IMR-90 (cell line): ENCODE measurements at regions not wholly inside any gene's neighbourhood (a gene's known extent, or its start where the extent isn't known, plus 50 kb on each side); places are given as distances from the start of the nearest gene placed in this dataset.

Experiments
- ATAC-seq: fragments of 200-7000 bp; cut with Tn5 transposase; 2 replicates; pipeline ENCODE4 v1.9.1; 2020; ENCODE audit warnings: low read depth, mild to moderate bottlenecking, moderate library complexity
- BruUV-seq: library from RNA; stranded (reverse); fragments of 400-500 nt; replicated peaks from 2 replicates; lab custom pipeline; 2021; lab: Mats Ljungman, UMichigan
- CTCF ChIA-PET: fragments of 300-600 bp; formaldehyde crosslinking; extraction: SDS; loops from one replicate; lab custom pipeline; 2021; ENCODE audit warnings: antibody characterized with exemption; lab: Yijun Ruan, JAX
- POLR2A ChIA-PET: fragments of 300-600 bp; sonication (Branson Sonifier 250); formaldehyde crosslinking; loops from one replicate; lab custom pipeline; 2022; ENCODE audit warnings: antibody characterized with exemption; ENCODE audit not compliant: unreplicated experiment; lab: Charles Lee
- DNase-seq: peaks from one replicate; pipeline ENCODE4 v3.0.0; 2013
- H2AFZ ChIP-seq: replicated peaks from 2 replicates; pipeline ENCODE3; 2013; ENCODE audit warnings: low read length, mild to moderate bottlenecking; ENCODE audit not compliant: poor library complexity
- H2AK5ac ChIP-seq: 2 replicates; pipeline ENCODE4 v1.6.1; 2013; ENCODE audit warnings: low read depth, low read length, inconsistent platforms
- H2AK9ac ChIP-seq: replicated peaks from 2 replicates; pipeline ENCODE3; 2013; ENCODE audit warnings: mild to moderate bottlenecking, low read depth, low read length, moderate library complexity; ENCODE audit not compliant: poor library complexity
- H2BK120ac ChIP-seq: 2 replicates; pipeline ENCODE4 v1.6.1; 2013; ENCODE audit warnings: low read depth, low read length, inconsistent platforms
- H2BK15ac ChIP-seq: 3 replicates; pipeline ENCODE4 v1.6.1; 2013; ENCODE audit warnings: low read depth, low read length, inconsistent platforms
- H2BK20ac ChIP-seq: 2 replicates; pipeline ENCODE4 v1.6.1; 2013; ENCODE audit warnings: low read depth, mild to moderate bottlenecking, inconsistent platforms, low read length, moderate library complexity
- H2BK5ac ChIP-seq: 2 replicates; pipeline ENCODE4 v1.6.1; 2013; ENCODE audit warnings: mild to moderate bottlenecking, low read depth, low read length, inconsistent platforms; ENCODE audit not compliant: poor library complexity, severe bottlenecking
- H3K14ac ChIP-seq: replicated peaks from 2 replicates; pipeline ENCODE4 v1.6.1; 2013; ENCODE audit warnings: low read depth, low read length, inconsistent platforms
- H3K18ac ChIP-seq: 2 replicates; pipeline ENCODE4 v1.6.1; 2013; ENCODE audit warnings: low read depth, low read length, control low read depth
- H3K23ac ChIP-seq: 2 replicates; pipeline ENCODE4 v1.6.1; 2013; ENCODE audit warnings: low read depth, low read length, inconsistent platforms
- H3K27ac ChIP-seq: 2 replicates; pipeline ENCODE4 v1.5.1; 2013; ENCODE audit warnings: mild to moderate bottlenecking, control low read depth, low read length; ENCODE audit not compliant: insufficient read depth
- H3K27me3 ChIP-seq: 2 replicates; pipeline ENCODE4 v1.6.1; 2013; ENCODE audit warnings: low read length; ENCODE audit not compliant: control insufficient read depth, insufficient read depth
- H3K36me3 ChIP-seq: 2 replicates; pipeline ENCODE4 v1.6.1; 2013; ENCODE audit warnings: low read length, mixed read lengths; ENCODE audit not compliant: control insufficient read depth, insufficient read depth
- H3K4ac ChIP-seq: 2 replicates; pipeline ENCODE4 v1.6.1; 2013; ENCODE audit warnings: low read depth, low read length, inconsistent platforms
- H3K4me1 ChIP-seq: 2 replicates; pipeline ENCODE4 v1.6.1; 2013; ENCODE audit warnings: low read length, mixed read lengths; ENCODE audit not compliant: control insufficient read depth, insufficient read depth
- H3K4me2 ChIP-seq: 2 replicates; pipeline ENCODE4 v1.6.1; 2013; ENCODE audit warnings: low read depth, mild to moderate bottlenecking, control low read depth, low read length, moderate library complexity
- H3K4me3 ChIP-seq: 2 replicates; pipeline ENCODE4 v1.5.1; 2013; ENCODE audit warnings: low read depth, mild to moderate bottlenecking, control low read depth, low read length, moderate library complexity; ENCODE audit not compliant: insufficient read depth
- H3K56ac ChIP-seq: 2 replicates; pipeline ENCODE4 v1.6.1; 2013; ENCODE audit warnings: low read length, inconsistent platforms; ENCODE audit not compliant: insufficient read depth; ENCODE audit errors: extremely low read depth
- H3K79me1 ChIP-seq, 2 experiments: 2 replicates each; pipeline ENCODE4 v1.6.1; 2013; ENCODE audit warnings: low read length in 2 of 2, inconsistent platforms in 1 of 2, low read depth in 1 of 2
- H3K9ac ChIP-seq: 2 replicates; pipeline ENCODE4 v1.6.1; 2013; ENCODE audit warnings: low read depth, low read length, control low read depth
- H3K9me1 ChIP-seq: 2 replicates; pipeline ENCODE4 v1.6.1; 2013; ENCODE audit warnings: low read length, inconsistent platforms; ENCODE audit not compliant: insufficient read depth
- H3K9me3 ChIP-seq: 2 replicates; pipeline ENCODE4 v1.6.1; 2013; ENCODE audit warnings: low read length; ENCODE audit not compliant: control insufficient read depth, insufficient read depth
- H4K20me1 ChIP-seq: 2 replicates; pipeline ENCODE4 v1.6.1; 2013; ENCODE audit warnings: low read length, inconsistent platforms; ENCODE audit not compliant: insufficient read depth
- H4K5ac ChIP-seq: 2 replicates; pipeline ENCODE4 v1.6.1; 2013; ENCODE audit warnings: mild to moderate bottlenecking, low read depth, low read length, control low read depth
- H4K8ac ChIP-seq, 2 experiments: 2 replicates each; pipeline ENCODE4 v1.6.1; 2013; ENCODE audit warnings: low read depth in 2 of 2, low read length in 2 of 2, control low read depth in 1 of 2, inconsistent platforms in 1 of 2
- H4K91ac ChIP-seq: 2 replicates; pipeline ENCODE4 v1.6.1; 2013; ENCODE audit warnings: low read depth, low read length, inconsistent platforms; ENCODE audit not compliant: insufficient read depth
- BHLHE40 ChIP-seq: fragments of 150-350 bp; IDR thresholded peaks from 2 replicates; pipeline ENCODE4 v1.6.1; 2016; ENCODE audit warnings: mild to moderate bottlenecking, low read depth, low read length
- CEBPB ChIP-seq: IDR thresholded peaks from 2 replicates; pipeline ENCODE4 v1.6.1; 2012; ENCODE audit warnings: low read depth, low read length, improper control_type of control experiment
- CTCF ChIP-seq: conservative IDR thresholded peaks from 2 replicates; pipeline ENCODE4 v1.5.1; 2012; ENCODE audit warnings: mild to moderate bottlenecking, low read depth, low read length, improper control_type of control experiment
- FOS ChIP-seq: fragments of 150-350 bp; IDR thresholded peaks from 2 replicates; pipeline ENCODE4 v1.6.1; 2016; ENCODE audit warnings: low read depth, low read length
- MAFK ChIP-seq: IDR thresholded peaks from 2 replicates; pipeline ENCODE4 v1.6.1; 2012; ENCODE audit warnings: low read depth, low read length, improper control_type of control experiment
- MAZ ChIP-seq: IDR thresholded peaks from 2 replicates; pipeline ENCODE4 v1.6.1; 2012; ENCODE audit warnings: low read depth, mild to moderate bottlenecking, low read length, improper control_type of control experiment, moderate library complexity, borderline replicate concordance
- RAD21 ChIP-seq: IDR thresholded peaks from 2 replicates; pipeline ENCODE4 v1.6.1; 2012; ENCODE audit warnings: low read length, improper control_type of control experiment
- RCOR1 ChIP-seq: IDR thresholded peaks from 2 replicates; pipeline ENCODE4 v1.6.1; 2012; ENCODE audit warnings: mild to moderate bottlenecking, low read length, improper control_type of control experiment; ENCODE audit not compliant: insufficient replicate concordance
- USF2 ChIP-seq: fragments of 150-350 bp; IDR thresholded peaks from 2 replicates; pipeline ENCODE4 v1.6.1; 2017; ENCODE audit warnings: mild to moderate bottlenecking, antibody characterized with exemption, low read length, low read depth
- WGBS, 2 experiments: methylation state at CpG; one replicate each; pipeline versions ENCODE4 v1.1.5 to v1.1.7; 2013; ENCODE audit warnings: missing lambda C conversion rate in 2 of 2; ENCODE audit not compliant: insufficient read length in 1 of 2; ENCODE audit errors: extremely low coverage in 2 of 2; 5-methylcytosine and 5-hydroxymethylcytosine counted together
- dilution Hi-C: fragments of 300-500 bp; cut with HindIII; formaldehyde crosslinking; loops from one replicate; pipeline ENCODE4 v1.14.3; 2018; ENCODE audit warnings: low sequenced_read_pairs; ENCODE audit not compliant: unreplicated experiment
- in situ Hi-C: fragments of 300-500 bp; cut with MboI; formaldehyde crosslinking; loops from 3 replicates; pipeline ENCODE4 v1.14.3; 2019; ENCODE audit warnings: low sequenced_read_pairs, inconsistent platforms, mixed read lengths
- intact Hi-C: fragments of 100-400 bp; cut with micrococcal nuclease; formaldehyde crosslinking; loops from 2 replicates; pipeline ENCODE4 v1.10.0; 2022

DNA sequence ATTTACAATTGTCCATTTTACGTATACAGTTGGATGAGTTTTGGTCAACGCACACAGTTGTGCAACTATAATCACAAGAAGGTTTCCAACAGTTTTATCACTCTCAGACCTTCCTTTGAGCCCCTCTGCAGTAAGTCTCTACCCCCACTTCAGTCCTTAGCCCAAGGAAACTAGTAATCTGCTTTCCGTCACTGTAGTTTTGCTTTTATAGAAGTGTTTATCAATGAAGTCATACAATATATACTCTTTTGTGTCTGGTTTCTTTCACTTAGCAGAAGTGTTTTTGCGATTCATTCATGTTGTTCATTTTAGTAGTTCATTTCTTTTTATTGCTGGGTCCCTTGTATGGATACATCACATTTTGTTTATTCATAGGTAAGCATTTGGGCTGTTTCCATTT is 92.9 kb upstream of the PIP4K2A start (continued):
- TF ChIP-seq USF2 (no peak), MAFK (no peak), RCOR1 (no peak), BHLHE40 (no peak)

GRCh38 chr10:22805304-22805703 is 90.9 kb upstream of the PIP4K2A start:
- POLR2A ChIA-PET = interaction anchor here (0.7 kb wide), 1 partner anchor 92 kb away, joined by 4 read pairs; no protein-coding TSS in a partner anchor
- Histone ChIP-seq H3K4me3 (no peak overlapping the region), H4K91ac (peak overlapping the region; percentile 4; the same call in 1 of the 2 replicates), H2BK15ac (peak overlapping the region; percentile 5; the same call in 2 of the 3 replicates), H2AK5ac (peak overlapping the region; percentile 46), H2BK5ac (no peak overlapping the region), H2BK20ac (peak overlapping the region; percentile 35), H3K18ac (peak overlapping the region; percentile 2; the same call in 1 of the 2 replicates), H3K9me1 (peaks cover 9% of the 10 kb centered on the region; the same call in 1 of the 2 replicates), H4K8ac (peak overlapping the region in 1 of 2 experiments; percentile 1; a peak in 1 of 4 replicates), H3K9ac (no peak overlapping the region), H3K9me3 (no peaks in the 10 kb centered on the region), H2AFZ (no peak overlapping the region), H3K36me3 (no peaks in the 10 kb centered on the region), H3K23ac (no peak overlapping the region), H4K20me1 (no peaks in the 10 kb centered on the region), H3K27me3 (no peaks in the 10 kb centered on the region), H3K4ac (peak overlapping the region; percentile 46), H2AK9ac (no peak overlapping the region), H3K14ac (no peak overlapping the region), H3K56ac (no peak overlapping the region), H3K79me1 (no peaks in the 10 kb centered on the region), H3K4me2 (peak overlapping the region; percentile 19; the same call in 1 of the 2 replicates), H4K5ac (no peak overlapping the region), H3K4me1 (peaks cover 12% of the 10 kb centered on the region), H3K27ac (no peak overlapping the region), H2BK120ac (peak overlapping the region; percentile 45)
- ATAC-seq (peak; percentile 82), DNase-seq (peak; percentile 58)
- in situ Hi-C loops (loop anchor here (25.0 kb wide), 1 partner anchor 218 kb away; no protein-coding TSS in a partner anchor), dilution Hi-C loops (no loop called here), intact Hi-C loops (loop anchor here (10.0 kb wide), 1 partner anchor 91 kb away; the partner anchor contains the start of gene PIP4K2A)
- peak; percentile 85 for TF ChIP-seq BHLHE40
- TF ChIP-seq CTCF = peak; percentile 15; the same call in 1 of the 2 replicates
- TF ChIP-seq MAZ = no peak
- no peak for TF ChIP-seq RCOR1
- TF ChIP-seq USF2 = peak; percentile 53; the same call in 1 of the 2 replicates
- no peak for TF ChIP-seq FOS
- 0 out of 2 replicates have a peak, but pooled peaks have one; percentile 28 for TF ChIP-seq RAD21
- TF ChIP-seq CEBPB = no peak
- 80% methylated on average over 1 of the region's 4 CpGs; no CpG with 5 or more reads in 1 of the 2 experiments for WGBS, 2 experiments
- no TSS peak for BruUV-seq
- CTCF ChIA-PET = no interaction called here
